ENCODE measurements at regions not wholly inside any gene's neighbourhood (a gene's known extent, or its start where the extent isn't known, plus 50 kb on each side); places are given as distances from the start of the nearest gene placed in this dataset.

GRCh38 chr12:92056290-92056689, 89.4 kb downstream of the BTG1 start:
- Histone ChIP-seq H3K4me1 (no peaks in the 10 kb centered on the region), H3K9me3 (no peaks in the 10 kb centered on the region), H3K4me3 (no peak overlapping the region), H3K36me3 (no peaks in the 10 kb centered on the region), H3K27ac (no peak overlapping the region), H3K27me3 (no peaks in the 10 kb centered on the region)
- DNase-seq, result no peak
- TF ChIP-seq CTCF (IDR thresholded peaks at IDR 0.05) (no peak), POLR2A (IDR thresholded peaks at IDR 0.05) (no peak)
- intact Hi-C loops (cut with DNase I; ENCODE audit: low total_unique reads), result no loop called here

GRCh38 chr12:92055877-92056276, 89.8 kb downstream of the BTG1 start:
- Histone ChIP-seq H3K9me3 (no peaks in the 10 kb centered on the region), H3K27me3 (no peaks in the 10 kb centered on the region), H3K4me1 (no peaks in the 10 kb centered on the region), H3K27ac (no peak overlapping the region), H3K4me3 (no peak overlapping the region), H3K36me3 (no peaks in the 10 kb centered on the region)
- intact Hi-C loops (cut with DNase I; ENCODE audit: low total_unique reads), result no loop called here
- TF ChIP-seq POLR2A (IDR thresholded peaks at IDR 0.05), result no peak
- TF ChIP-seq CTCF (IDR thresholded peaks at IDR 0.05), result no peak
- no peak for DNase-seq

GRCh38 chr12:92051441-92051840, 94.2 kb downstream of the BTG1 start:
- H3K9me3 ChIP-seq, result no peaks in the 10 kb centered on the region
- DNase-seq, result no peak
- H3K36me3 ChIP-seq, result no peaks in the 10 kb centered on the region
- no peaks in the 10 kb centered on the region for H3K27me3 ChIP-seq
- intact Hi-C loops (cut with DNase I; ENCODE audit: low total_unique reads), result no loop called here
- H3K4me1 ChIP-seq, result no peaks in the 10 kb centered on the region
- no peak for TF ChIP-seq POLR2A (IDR thresholded peaks at IDR 0.05)
- TF ChIP-seq CTCF (IDR thresholded peaks at IDR 0.05), result no peak
- no peak overlapping the region for H3K4me3 ChIP-seq
- no peak overlapping the region for H3K27ac ChIP-seq

- no peak overlapping the region for H3K27ac ChIP-seq
- intact Hi-C loops (cut with DNase I; ENCODE audit: low total_unique reads), result no loop called here
- H3K36me3 ChIP-seq, result no peaks in the 10 kb centered on the region
- no peaks in the 10 kb centered on the region for H3K27me3 ChIP-seq
- no peak overlapping the region for H3K4me3 ChIP-seq
- no peaks in the 10 kb centered on the region for H3K4me1 ChIP-seq
- TF ChIP-seq CTCF (IDR thresholded peaks at IDR 0.05) (no peak), POLR2A (IDR thresholded peaks at IDR 0.05) (no peak)
- DNase-seq, result no peak
- no peaks in the 10 kb centered on the region for H3K9me3 ChIP-seq
These were observed 96.2 kb downstream of the BTG1 start for GRCh38 chr12:92049403-92049802.

GRCh38 chr12:92047393-92047826, 98.2 kb downstream of the BTG1 start:
- TF ChIP-seq CTCF (IDR thresholded peaks at IDR 0.05) (no peak), POLR2A (IDR thresholded peaks at IDR 0.05) (no peak)
- Histone ChIP-seq H3K4me1 (no peaks in the 10 kb centered on the region), H3K9me3 (no peaks in the 10 kb centered on the region), H3K4me3 (no peak overlapping the region), H3K36me3 (no peaks in the 10 kb centered on the region), H3K27ac (peak overlapping the region; percentile 21 to 33), H3K27me3 (no peaks in the 10 kb centered on the region)
- intact Hi-C loops (cut with DNase I; ENCODE audit: low total_unique reads), result no loop called here
- no peak for DNase-seq

Data from uterus (tissue), 3 donors.